ENCODE measurements at regions not wholly inside any gene's neighbourhood (a gene's known extent, or its start where the extent isn't known, plus 50 kb on each side); places are given as distances from the start of the nearest gene placed in this dataset.

DNA sequence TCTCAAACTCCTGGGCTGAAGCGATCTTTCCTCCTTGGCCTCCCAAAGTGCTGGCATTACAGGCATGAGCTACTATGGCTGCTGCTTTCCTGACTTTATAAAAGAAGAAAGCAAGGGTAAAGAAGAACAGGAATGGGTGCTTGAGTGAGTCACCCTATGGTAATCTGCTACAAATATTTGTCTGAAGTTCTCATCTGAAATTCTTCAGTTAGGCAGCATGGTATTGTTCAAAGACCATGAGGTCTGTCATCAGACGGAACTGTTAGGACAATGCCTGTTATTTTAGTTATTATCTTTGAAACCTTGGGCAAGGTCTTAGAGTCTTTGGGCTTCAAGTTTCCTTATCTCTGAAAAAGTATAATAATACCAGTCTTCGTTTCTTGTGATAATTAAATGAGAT, 695.8 kb downstream of the RNF144A start:
- TF ChIP-seq, protein P1, sequence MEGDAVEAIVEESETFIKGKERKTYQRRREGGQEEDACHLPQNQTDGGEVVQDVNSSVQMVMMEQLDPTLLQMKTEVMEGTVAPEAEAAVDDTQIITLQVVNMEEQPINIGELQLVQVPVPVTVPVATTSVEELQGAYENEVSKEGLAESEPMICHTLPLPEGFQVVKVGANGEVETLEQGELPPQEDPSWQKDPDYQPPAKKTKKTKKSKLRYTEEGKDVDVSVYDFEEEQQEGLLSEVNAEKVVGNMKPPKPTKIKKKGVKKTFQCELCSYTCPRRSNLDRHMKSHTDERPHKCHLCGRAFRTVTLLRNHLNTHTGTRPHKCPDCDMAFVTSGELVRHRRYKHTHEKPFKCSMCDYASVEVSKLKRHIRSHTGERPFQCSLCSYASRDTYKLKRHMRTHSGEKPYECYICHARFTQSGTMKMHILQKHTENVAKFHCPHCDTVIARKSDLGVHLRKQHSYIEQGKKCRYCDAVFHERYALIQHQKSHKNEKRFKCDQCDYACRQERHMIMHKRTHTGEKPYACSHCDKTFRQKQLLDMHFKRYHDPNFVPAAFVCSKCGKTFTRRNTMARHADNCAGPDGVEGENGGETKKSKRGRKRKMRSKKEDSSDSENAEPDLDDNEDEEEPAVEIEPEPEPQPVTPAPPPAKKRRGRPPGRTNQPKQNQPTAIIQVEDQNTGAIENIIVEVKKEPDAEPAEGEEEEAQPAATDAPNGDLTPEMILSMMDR (IDR thresholded peaks at IDR 0.05): no peak
- TF ChIP-seq EP300 (IDR thresholded peaks at IDR 0.05; ENCODE audit: low read depth): no peak
- TF ChIP-seq POLR2A (IDR thresholded peaks at IDR 0.05): no peak
- TF ChIP-seq POLR2AphosphoS5 (IDR thresholded peaks at IDR 0.05): no peak
